ENCODE measurements at regions not wholly inside any gene's neighbourhood (a gene's known extent, or its start where the extent isn't known, plus 50 kb on each side); places are given as distances from the start of the nearest gene placed in this dataset.

GRCh38 chr1:218765753-218766152 is 407.9 kb upstream of the LYPLAL1 start:
- DNase-seq (ENCODE audit: low spot score) = no peak

- DNase-seq (ENCODE audit: low spot score) = no peak
These were observed 401.7 kb upstream of the LYPLAL1 start for GRCh38 chr1:218771931-218772330.

GRCh38 chr1:218772575-218772974 is 401.1 kb upstream of the LYPLAL1 start:
- DNase-seq (ENCODE audit: low spot score) = no peak

- DNase-seq (ENCODE audit: low spot score) = no peak
These were observed 398.1 kb upstream of the LYPLAL1 start for GRCh38 chr1:218775501-218776021.

GRCh38 chr1:218778257-218779126 is 395.2 kb upstream of the LYPLAL1 start:
- DNase-seq (ENCODE audit: low spot score) = no peak

- no peak for DNase-seq (ENCODE audit: low spot score)
These were observed 394.2 kb upstream of the LYPLAL1 start for GRCh38 chr1:218779341-218780100.

- no peak for DNase-seq (ENCODE audit: low spot score)
These were observed 390.5 kb upstream of the LYPLAL1 start for GRCh38 chr1:218783131-218783530.

GRCh38 chr1:218783916-218784315 is 389.8 kb upstream of the LYPLAL1 start:
- DNase-seq (ENCODE audit: low spot score) = no peak

GRCh38 chr1:218785928-218786327 is 387.8 kb upstream of the LYPLAL1 start:
- DNase-seq (ENCODE audit: low spot score) = peak; percentile 36

GRCh38 chr1:218787826-218788225 is 385.9 kb upstream of the LYPLAL1 start:
- no peak for DNase-seq (ENCODE audit: low spot score)

- DNase-seq (ENCODE audit: low spot score) = no peak
These were observed 376.9 kb upstream of the LYPLAL1 start for GRCh38 chr1:218796773-218797172.

- no peak for DNase-seq (ENCODE audit: low spot score)
These were observed 370.9 kb upstream of the LYPLAL1 start for GRCh38 chr1:218802799-218803198.

- DNase-seq (ENCODE audit: low spot score) = no peak
These were observed 370.2 kb upstream of the LYPLAL1 start for GRCh38 chr1:218803351-218803997.

GRCh38 chr1:218804014-218804785 is 369.5 kb upstream of the LYPLAL1 start:
- peak; percentile 7 for DNase-seq (ENCODE audit: low spot score)

GRCh38 chr1:218809061-218809460 is 364.6 kb upstream of the LYPLAL1 start:
- DNase-seq (ENCODE audit: low spot score) = no peak

GRCh38 chr1:218809625-218810024 is 364.1 kb upstream of the LYPLAL1 start:
- DNase-seq (ENCODE audit: low spot score) = no peak

- no peak for DNase-seq (ENCODE audit: low spot score)
These were observed 363.4 kb upstream of the LYPLAL1 start for GRCh38 chr1:218810306-218810705.

GRCh38 chr1:218811497-218811896 is 362.2 kb upstream of the LYPLAL1 start:
- DNase-seq (ENCODE audit: low spot score) = no peak

- DNase-seq (ENCODE audit: low spot score) = no peak
These were observed 361.3 kb upstream of the LYPLAL1 start for GRCh38 chr1:218812360-218812759.

- DNase-seq (ENCODE audit: low spot score) = no peak
These were observed 360.4 kb upstream of the LYPLAL1 start for GRCh38 chr1:218813237-218813636.

- DNase-seq (ENCODE audit: low spot score) = no peak
These were observed 358.6 kb upstream of the LYPLAL1 start for GRCh38 chr1:218815076-218815475.

- DNase-seq (ENCODE audit: low spot score) = no peak
These were observed 356.6 kb upstream of the LYPLAL1 start for GRCh38 chr1:218817071-218817470.
